HT-29 (cell line): ENCODE measurements at regions not wholly inside any gene's neighbourhood (a gene's known extent, or its start where the extent isn't known, plus 50 kb on each side); places are given as distances from the start of the nearest gene placed in this dataset.

Source experiments
- DNase-seq: peaks from one replicate; pipeline ENCODE4 v3.0.0-alpha.2; 2015; ENCODE audit warnings: low spot score

GRCh38 chr10:47104786-47105385, 193.7 kb downstream of the PTPN20 start:
- DNase-seq, result no peak

GRCh38 chr10:47107007-47107747, 192.8 kb upstream of the GDF10 start:
- no peak for DNase-seq

- no peak for DNase-seq
Measured at GRCh38 chr10:47109906-47110305, 190.1 kb upstream of the GDF10 start.

- DNase-seq, result no peak
Measured at GRCh38 chr10:47111329-47111862, 188.6 kb upstream of the GDF10 start.

GRCh38 chr10:47112612-47113011, 187.4 kb upstream of the GDF10 start:
- DNase-seq, result no peak

- DNase-seq, result no peak
Measured at GRCh38 chr10:47113907-47114500, 186.0 kb upstream of the GDF10 start.

GRCh38 chr10:47114680-47115186, 185.3 kb upstream of the GDF10 start:
- no peak for DNase-seq

- no peak for DNase-seq
Measured at GRCh38 chr10:47115322-47115721, 184.7 kb upstream of the GDF10 start.

- DNase-seq, result no peak
Measured at GRCh38 chr10:47116445-47116844, 183.6 kb upstream of the GDF10 start.

GRCh38 chr10:47118326-47118725, 181.7 kb upstream of the GDF10 start:
- DNase-seq, result no peak

- DNase-seq, result no peak
Measured at GRCh38 chr10:47121336-47121735, 178.7 kb upstream of the GDF10 start.

GRCh38 chr10:47123716-47124288, 176.2 kb upstream of the GDF10 start:
- no peak for DNase-seq

GRCh38 chr10:47127188-47127785, 172.7 kb upstream of the GDF10 start:
- no peak for DNase-seq

GRCh38 chr10:47130491-47130890, 169.5 kb upstream of the GDF10 start:
- DNase-seq, result no peak

- no peak for DNase-seq
Measured at GRCh38 chr10:47133871-47134570, 166.0 kb upstream of the GDF10 start.

GRCh38 chr10:47136866-47137265, 163.1 kb upstream of the GDF10 start:
- DNase-seq, result no peak

- no peak for DNase-seq
Measured at GRCh38 chr10:47137311-47137851, 162.6 kb upstream of the GDF10 start.

- no peak for DNase-seq
Measured at GRCh38 chr10:47139121-47139520, 160.9 kb upstream of the GDF10 start.

GRCh38 chr10:47140761-47141348, 159.1 kb upstream of the GDF10 start:
- no peak for DNase-seq

- DNase-seq, result no peak
Measured at GRCh38 chr10:47141349-47141748, 158.6 kb upstream of the GDF10 start.

GRCh38 chr10:47143072-47143471, 156.9 kb upstream of the GDF10 start:
- no peak for DNase-seq
